KMS-11 (cell line): ENCODE measurements at regions not wholly inside any gene's neighbourhood (a gene's known extent, or its start where the extent isn't known, plus 50 kb on each side); places are given as distances from the start of the nearest gene placed in this dataset.

Experiments
- H2AFZ ChIP-seq: fragments of 200-600 bp; sonication (generic); 2 replicates; pipeline ENCODE4 v1.6.1; 2016; ENCODE audit warnings: antibody characterized with exemption, mixed run types, low read depth
- H3K27ac ChIP-seq: fragments of 200-600 bp; sonication (generic); 2 replicates; pipeline ENCODE4 v1.6.1; 2016; ENCODE audit warnings: mild to moderate bottlenecking, mixed run types
- H3K27me3 ChIP-seq: fragments of 200-600 bp; sonication (generic); 2 replicates; pipeline ENCODE4 v1.6.1; 2017; ENCODE audit warnings: mild to moderate bottlenecking, low read depth, mixed run types, moderate library complexity; ENCODE audit not compliant: insufficient read depth
- H3K36me3 ChIP-seq: fragments of 200-600 bp; sonication (generic); 2 replicates; pipeline ENCODE4 v1.6.1; 2017; ENCODE audit warnings: mild to moderate bottlenecking, mixed run types; ENCODE audit not compliant: insufficient read depth
- H3K4me1 ChIP-seq: fragments of 200-600 bp; sonication (generic); 2 replicates; pipeline ENCODE4 v1.6.1; 2016; ENCODE audit warnings: mild to moderate bottlenecking, low read depth, mixed run types; ENCODE audit not compliant: poor library complexity, severe bottlenecking
- H3K4me2 ChIP-seq: fragments of 200-600 bp; sonication (generic); 2 replicates; pipeline ENCODE4 v1.7.0; 2016; ENCODE audit warnings: mild to moderate bottlenecking, mixed run types
- H3K4me3 ChIP-seq: fragments of 200-600 bp; sonication (generic); IDR thresholded peaks from 2 replicates; pipeline ENCODE4 v1.6.1; 2017; ENCODE audit warnings: low read depth, low read length, mixed read lengths; ENCODE audit not compliant: insufficient read depth
- H3K79me2 ChIP-seq: fragments of 200-600 bp; sonication (generic); 2 replicates; pipeline ENCODE4 v1.6.1; 2016; ENCODE audit warnings: low read depth, mixed run types; ENCODE audit not compliant: insufficient read depth
- H3K9ac ChIP-seq: fragments of 200-600 bp; sonication (generic); 2 replicates; pipeline ENCODE4 v1.6.1; 2016; ENCODE audit warnings: mild to moderate bottlenecking, mixed run types
- H4K20me1 ChIP-seq: fragments of 200-600 bp; sonication (generic); 2 replicates; pipeline ENCODE4 v1.6.1; 2016; ENCODE audit warnings: mild to moderate bottlenecking, mixed run types; ENCODE audit not compliant: insufficient read depth
- TF ChIP-seq, protein P1 (sequence below): fragments of 200-600 bp; sonication (generic); conservative IDR thresholded peaks from 2 replicates; pipeline ENCODE4 v1.6.1; 2017; ENCODE audit warnings: low read depth, mild to moderate bottlenecking, antibody characterized with exemption, low read length, moderate library complexity, mixed read lengths

DNA sequence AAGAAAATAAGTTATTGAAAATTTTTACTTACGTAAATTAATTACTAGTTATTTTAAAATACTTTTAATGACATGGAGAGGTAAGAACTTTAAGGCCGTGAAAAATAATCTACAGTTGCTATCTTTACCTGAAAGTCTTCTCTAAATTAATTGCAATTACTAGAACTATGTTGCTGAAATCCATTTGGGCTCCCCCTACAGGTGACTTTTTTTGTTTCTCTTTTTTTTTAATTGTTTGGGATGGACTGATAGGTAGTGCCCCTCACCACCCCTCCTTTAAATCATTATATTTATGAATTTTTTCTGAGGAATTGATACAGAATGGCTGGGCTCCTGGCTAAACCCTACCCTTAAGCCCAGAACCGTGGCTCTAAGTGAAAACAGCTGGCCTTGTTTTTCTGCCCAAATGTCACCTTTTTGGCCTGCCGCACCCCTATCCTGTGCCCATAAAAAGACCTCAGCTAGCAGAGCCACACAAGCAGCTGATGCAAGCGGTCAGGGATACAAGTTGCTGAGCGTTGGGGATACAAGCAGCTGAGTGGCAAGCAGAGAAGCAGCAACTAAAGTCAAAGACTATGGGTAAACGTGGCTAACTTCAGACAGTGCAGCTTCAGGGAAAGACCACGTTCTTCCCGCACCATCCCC lies 315.2 kb upstream of the ACO1 start:
- TF ChIP-seq, protein P1, sequence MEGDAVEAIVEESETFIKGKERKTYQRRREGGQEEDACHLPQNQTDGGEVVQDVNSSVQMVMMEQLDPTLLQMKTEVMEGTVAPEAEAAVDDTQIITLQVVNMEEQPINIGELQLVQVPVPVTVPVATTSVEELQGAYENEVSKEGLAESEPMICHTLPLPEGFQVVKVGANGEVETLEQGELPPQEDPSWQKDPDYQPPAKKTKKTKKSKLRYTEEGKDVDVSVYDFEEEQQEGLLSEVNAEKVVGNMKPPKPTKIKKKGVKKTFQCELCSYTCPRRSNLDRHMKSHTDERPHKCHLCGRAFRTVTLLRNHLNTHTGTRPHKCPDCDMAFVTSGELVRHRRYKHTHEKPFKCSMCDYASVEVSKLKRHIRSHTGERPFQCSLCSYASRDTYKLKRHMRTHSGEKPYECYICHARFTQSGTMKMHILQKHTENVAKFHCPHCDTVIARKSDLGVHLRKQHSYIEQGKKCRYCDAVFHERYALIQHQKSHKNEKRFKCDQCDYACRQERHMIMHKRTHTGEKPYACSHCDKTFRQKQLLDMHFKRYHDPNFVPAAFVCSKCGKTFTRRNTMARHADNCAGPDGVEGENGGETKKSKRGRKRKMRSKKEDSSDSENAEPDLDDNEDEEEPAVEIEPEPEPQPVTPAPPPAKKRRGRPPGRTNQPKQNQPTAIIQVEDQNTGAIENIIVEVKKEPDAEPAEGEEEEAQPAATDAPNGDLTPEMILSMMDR, result peak; percentile 63
- no peaks in the 10 kb centered on the region for H3K27me3 ChIP-seq
- no peak overlapping the region for H2AFZ ChIP-seq
- H3K9ac ChIP-seq, result no peak overlapping the region
- H3K4me1 ChIP-seq, result no peaks in the 10 kb centered on the region
- no peak overlapping the region for H3K4me3 ChIP-seq
- no peaks in the 10 kb centered on the region for H3K36me3 ChIP-seq
- no peak overlapping the region for H3K4me2 ChIP-seq
- H4K20me1 ChIP-seq, result no peaks in the 10 kb centered on the region
- H3K27ac ChIP-seq, result no peak overlapping the region
- no peaks in the 10 kb centered on the region for H3K79me2 ChIP-seq

DNA sequence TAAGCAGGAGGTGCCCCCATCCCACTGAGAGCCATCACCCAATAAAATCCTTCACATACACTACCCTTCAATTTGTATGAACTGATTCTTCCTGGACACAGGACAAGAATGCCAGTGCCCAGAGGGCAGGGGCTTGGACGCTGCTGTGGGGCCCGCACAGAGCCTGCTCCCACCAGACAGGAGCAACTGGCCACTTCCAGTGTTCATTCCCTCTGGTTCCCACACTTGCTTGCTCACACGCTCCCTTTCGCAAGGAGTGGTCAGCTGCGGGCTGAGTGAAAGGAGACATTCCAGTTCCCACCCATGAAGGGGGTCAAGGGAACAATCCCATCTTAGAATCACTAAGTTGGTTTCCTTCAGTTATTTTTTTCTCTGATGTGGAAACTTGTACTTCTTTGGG lies 314.5 kb upstream of the ACO1 start:
- no peaks in the 10 kb centered on the region for H3K36me3 ChIP-seq
- no peak overlapping the region for H2AFZ ChIP-seq
- H3K4me1 ChIP-seq, result no peaks in the 10 kb centered on the region
- no peaks in the 10 kb centered on the region for H3K27me3 ChIP-seq
- TF ChIP-seq, protein P1, result no peak
- no peak overlapping the region for H3K9ac ChIP-seq
- no peak overlapping the region for H3K27ac ChIP-seq
- no peak overlapping the region for H3K4me2 ChIP-seq
- H4K20me1 ChIP-seq, result no peaks in the 10 kb centered on the region
- H3K79me2 ChIP-seq, result no peaks in the 10 kb centered on the region
- H3K4me3 ChIP-seq, result no peak overlapping the region

DNA sequence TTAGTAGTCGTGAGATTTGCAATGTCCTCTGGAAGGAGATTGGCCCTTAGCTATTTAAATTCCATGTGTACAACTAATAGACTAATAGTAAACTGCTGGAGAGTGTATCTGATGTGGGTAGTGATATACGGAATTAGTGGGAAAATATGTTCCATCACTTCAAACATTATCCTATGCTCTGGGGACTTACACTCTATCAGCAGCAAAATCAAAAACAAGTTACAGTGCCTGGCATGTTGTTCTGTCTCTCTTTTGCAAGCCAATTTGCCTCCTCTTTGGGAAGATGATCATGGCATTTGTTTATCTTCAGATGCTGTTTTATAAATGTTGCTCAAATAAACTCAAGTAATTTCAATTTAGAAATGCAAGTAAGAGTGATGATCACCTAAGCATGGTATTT lies 311.9 kb upstream of the ACO1 start:
- no peaks in the 10 kb centered on the region for H3K36me3 ChIP-seq
- TF ChIP-seq, protein P1, result no peak
- no peak overlapping the region for H3K4me2 ChIP-seq
- no peaks in the 10 kb centered on the region for H4K20me1 ChIP-seq
- no peak overlapping the region for H3K27ac ChIP-seq
- H3K4me3 ChIP-seq, result no peak overlapping the region
- H3K9ac ChIP-seq, result no peak overlapping the region
- no peaks in the 10 kb centered on the region for H3K4me1 ChIP-seq
- H2AFZ ChIP-seq, result no peak overlapping the region
- no peaks in the 10 kb centered on the region for H3K79me2 ChIP-seq
- no peaks in the 10 kb centered on the region for H3K27me3 ChIP-seq

DNA sequence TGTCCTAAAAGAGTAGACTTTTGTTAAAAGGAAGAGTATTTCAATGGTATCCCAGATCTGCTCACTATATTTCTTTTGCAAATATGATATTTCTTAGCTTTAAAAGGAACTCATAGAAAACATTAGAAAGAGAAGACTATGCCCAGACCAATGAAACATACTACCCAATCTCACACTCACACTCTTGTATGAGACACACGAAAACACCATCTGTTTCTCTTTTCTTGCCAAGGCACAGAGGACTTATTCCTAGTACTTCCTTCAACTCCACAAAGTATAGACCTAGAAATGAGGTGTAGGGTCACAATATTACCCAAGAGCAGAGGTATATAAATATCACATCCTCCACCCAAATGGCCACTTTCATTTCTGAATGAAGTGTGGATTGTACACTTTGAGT lies 292.4 kb upstream of the ACO1 start:
- Histone ChIP-seq H3K27me3 (no peaks in the 10 kb centered on the region), H3K4me3 (no peak overlapping the region), H3K4me1 (no peaks in the 10 kb centered on the region), H3K79me2 (no peaks in the 10 kb centered on the region), H2AFZ (no peak overlapping the region), H3K27ac (no peak overlapping the region), H3K36me3 (no peaks in the 10 kb centered on the region), H3K9ac (no peak overlapping the region), H4K20me1 (no peaks in the 10 kb centered on the region), H3K4me2 (no peak overlapping the region)
- TF ChIP-seq, protein P1, result no peak
